ENCODE measurements at regions not wholly inside any gene's neighbourhood (a gene's known extent, or its start where the extent isn't known, plus 50 kb on each side); places are given as distances from the start of the nearest gene placed in this dataset.

DNA sequence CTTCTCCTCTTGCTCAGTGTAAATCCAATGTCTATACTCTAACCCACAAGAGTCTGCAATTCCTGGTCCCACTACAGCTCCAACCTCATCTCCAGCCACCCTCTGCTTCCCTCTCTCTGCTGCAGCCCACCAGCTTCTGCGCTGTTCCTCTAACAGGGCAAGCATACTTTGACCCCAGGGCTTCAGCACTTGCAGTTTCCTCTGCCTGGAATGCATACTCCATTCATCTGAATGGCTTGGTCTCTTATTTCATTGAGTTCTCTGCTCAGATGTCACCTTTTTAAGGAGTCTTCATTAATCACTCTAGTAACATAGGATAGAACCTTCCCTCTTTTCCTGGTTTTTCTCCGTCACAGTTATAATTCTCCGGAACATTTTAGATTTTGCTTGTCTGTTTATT, 141.6 kb downstream of the BUD13 start:
- no peaks in the 10 kb centered on the region for H3K4me1 ChIP-seq
- peaks cover 9% of the 10 kb centered on the region for H3K9me3 Mint-ChIP-seq (ENCODE audit: unreplicated experiment)
- H3K4me3 Mint-ChIP-seq (ENCODE audit: unreplicated experiment) = no peak overlapping the region
- no peak overlapping the region for H3K27ac Mint-ChIP-seq (ENCODE audit: unreplicated experiment)
- intact Hi-C loops (cut with micrococcal nuclease; ENCODE audit: unreplicated experiment) = no loop called here
- DNase-seq = no peak
- peaks cover 6% of the 10 kb centered on the region for H3K9me3 ChIP-seq
- TF ChIP-seq, protein P1, sequence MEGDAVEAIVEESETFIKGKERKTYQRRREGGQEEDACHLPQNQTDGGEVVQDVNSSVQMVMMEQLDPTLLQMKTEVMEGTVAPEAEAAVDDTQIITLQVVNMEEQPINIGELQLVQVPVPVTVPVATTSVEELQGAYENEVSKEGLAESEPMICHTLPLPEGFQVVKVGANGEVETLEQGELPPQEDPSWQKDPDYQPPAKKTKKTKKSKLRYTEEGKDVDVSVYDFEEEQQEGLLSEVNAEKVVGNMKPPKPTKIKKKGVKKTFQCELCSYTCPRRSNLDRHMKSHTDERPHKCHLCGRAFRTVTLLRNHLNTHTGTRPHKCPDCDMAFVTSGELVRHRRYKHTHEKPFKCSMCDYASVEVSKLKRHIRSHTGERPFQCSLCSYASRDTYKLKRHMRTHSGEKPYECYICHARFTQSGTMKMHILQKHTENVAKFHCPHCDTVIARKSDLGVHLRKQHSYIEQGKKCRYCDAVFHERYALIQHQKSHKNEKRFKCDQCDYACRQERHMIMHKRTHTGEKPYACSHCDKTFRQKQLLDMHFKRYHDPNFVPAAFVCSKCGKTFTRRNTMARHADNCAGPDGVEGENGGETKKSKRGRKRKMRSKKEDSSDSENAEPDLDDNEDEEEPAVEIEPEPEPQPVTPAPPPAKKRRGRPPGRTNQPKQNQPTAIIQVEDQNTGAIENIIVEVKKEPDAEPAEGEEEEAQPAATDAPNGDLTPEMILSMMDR (IDR thresholded peaks at IDR 0.05; ENCODE audit: insufficient read depth in 1 of 2, low read depth in 1 of 2, low read length in 1 of 2, severe bottlenecking in 1 of 2, unreplicated experiment in 1 of 2) = no peak
- no peaks in the 10 kb centered on the region for H3K4me1 Mint-ChIP-seq (ENCODE audit: low read depth, unreplicated experiment)
- no TSS peak for BruUV-seq (replicated peaks)
- H3K4me3 ChIP-seq (ENCODE audit: low read depth, low read length) = no peak overlapping the region
- POLR2A ChIA-PET = no interaction called here
- H3K36me3 ChIP-seq (ENCODE audit: control insufficient read depth, insufficient read depth, low read length) = no peaks in the 10 kb centered on the region
- H3K27me3 ChIP-seq (replicated peaks; ENCODE audit: control insufficient read depth, insufficient read depth, low read length) = 0 out of 2 replicates have a peak, but pooled peaks cover 1% of the 10 kb centered on the region
- peaks cover 20% of the 10 kb centered on the region for H3K27me3 Mint-ChIP-seq (ENCODE audit: insufficient read depth, unreplicated experiment)
- CTCF ChIA-PET = no interaction called here
- no peaks in the 10 kb centered on the region for H3K36me3 Mint-ChIP-seq (ENCODE audit: insufficient read depth, unreplicated experiment)

DNA sequence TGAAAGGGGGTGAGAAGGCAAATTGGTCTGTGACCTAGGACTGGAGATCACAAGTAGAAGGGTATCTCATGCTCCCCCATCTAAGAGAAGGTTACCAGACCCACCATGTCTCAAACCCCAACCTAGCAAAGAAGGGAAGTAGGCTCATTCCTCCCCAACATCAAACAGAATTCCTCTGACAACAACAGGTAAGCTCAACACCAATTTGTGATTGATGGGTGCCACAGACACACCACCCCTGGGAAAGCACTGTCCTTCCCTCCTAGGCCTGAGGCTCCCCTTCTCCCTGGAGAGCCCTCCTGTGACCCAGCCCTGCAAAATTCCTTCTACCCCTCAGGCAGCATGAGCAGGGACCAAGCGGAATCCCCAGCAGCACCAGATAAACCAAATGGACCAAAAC, 154.3 kb downstream of the BUD13 start:
- BruUV-seq (replicated peaks) = no TSS peak

DNA sequence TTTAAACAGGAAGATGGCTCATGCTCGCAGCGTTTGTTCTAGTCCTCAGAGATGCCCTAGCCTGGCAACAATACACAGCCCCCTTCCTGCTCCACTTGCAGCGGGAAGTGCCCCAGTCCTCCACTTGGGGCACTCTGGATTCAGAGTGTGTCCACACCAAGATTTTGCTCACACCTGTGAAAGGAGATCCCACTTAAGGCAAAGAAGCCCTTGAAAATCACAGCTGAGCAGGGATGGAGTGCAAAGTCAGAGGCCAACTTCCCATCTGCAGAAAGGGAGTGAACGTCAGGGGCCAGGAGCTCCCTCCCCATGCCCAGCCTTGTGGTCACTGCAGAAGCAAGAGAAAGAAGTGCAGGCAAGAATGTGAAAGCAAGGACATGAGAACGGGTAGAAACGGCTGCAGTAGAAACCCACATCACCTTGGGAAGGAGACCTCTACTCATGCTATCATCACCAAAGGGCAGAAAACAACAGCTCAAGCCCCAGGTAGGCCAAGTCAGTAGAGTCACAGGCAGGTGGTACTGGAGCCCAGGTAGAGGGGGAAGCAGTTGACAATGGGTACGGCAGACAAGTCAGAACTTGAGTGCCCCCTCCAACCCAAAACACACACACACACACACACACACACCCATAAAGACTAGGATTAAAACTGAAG, 157.4 kb downstream of the BUD13 start:
- Histone ChIP-seq H3K36me3 (ENCODE audit: control insufficient read depth, insufficient read depth, low read length) (no peaks in the 10 kb centered on the region), H3K9me3 (no peaks in the 10 kb centered on the region), H3K4me1 (no peaks in the 10 kb centered on the region), H3K4me3 (ENCODE audit: low read depth, low read length) (no peak overlapping the region), H3K27me3 (replicated peaks; ENCODE audit: control insufficient read depth, insufficient read depth, low read length) (peaks cover 1% of the 10 kb centered on the region)
- BruUV-seq (replicated peaks) = no TSS peak
- TF ChIP-seq, protein P1 (IDR thresholded peaks at IDR 0.05; ENCODE audit: insufficient read depth in 1 of 2, low read depth in 1 of 2, low read length in 1 of 2, severe bottlenecking in 1 of 2, unreplicated experiment in 1 of 2) = peak; percentile 32 to 36
- ChIA-PET POLR2A (no interaction called here), CTCF (no interaction called here)
- Mint-ChIP-seq H3K9me3 (ENCODE audit: unreplicated experiment) (no peaks in the 10 kb centered on the region), H3K36me3 (ENCODE audit: insufficient read depth, unreplicated experiment) (no peaks in the 10 kb centered on the region), H3K4me1 (ENCODE audit: low read depth, unreplicated experiment) (no peaks in the 10 kb centered on the region), H3K27ac (ENCODE audit: unreplicated experiment) (no peak overlapping the region), H3K27me3 (ENCODE audit: insufficient read depth, unreplicated experiment) (peaks cover 40% of the 10 kb centered on the region), H3K4me3 (ENCODE audit: unreplicated experiment) (no peak overlapping the region)
- no peak for DNase-seq
- intact Hi-C loops (cut with micrococcal nuclease; ENCODE audit: unreplicated experiment) = no loop called here

More for the DNA sequence above, 154.3 kb downstream of the BUD13 start:
- TF ChIP-seq, protein P1 (IDR thresholded peaks at IDR 0.05; ENCODE audit: insufficient read depth in 1 of 2, low read depth in 1 of 2, low read length in 1 of 2, severe bottlenecking in 1 of 2, unreplicated experiment in 1 of 2) = no peak
- Mint-ChIP-seq H3K4me3 (ENCODE audit: unreplicated experiment) (no peak overlapping the region), H3K27me3 (ENCODE audit: insufficient read depth, unreplicated experiment) (peaks cover 34% of the 10 kb centered on the region), H3K27ac (ENCODE audit: unreplicated experiment) (no peak overlapping the region), H3K36me3 (ENCODE audit: insufficient read depth, unreplicated experiment) (no peaks in the 10 kb centered on the region), H3K4me1 (ENCODE audit: low read depth, unreplicated experiment) (no peaks in the 10 kb centered on the region), H3K9me3 (ENCODE audit: unreplicated experiment) (no peaks in the 10 kb centered on the region)
- H3K36me3 ChIP-seq (ENCODE audit: control insufficient read depth, insufficient read depth, low read length) = no peaks in the 10 kb centered on the region
- intact Hi-C loops (cut with micrococcal nuclease; ENCODE audit: unreplicated experiment) = no loop called here
- DNase-seq = no peak
- no peak overlapping the region for H3K4me3 ChIP-seq (ENCODE audit: low read depth, low read length)
- H3K4me1 ChIP-seq = no peaks in the 10 kb centered on the region
- CTCF ChIA-PET = no interaction called here
- H3K9me3 ChIP-seq = no peaks in the 10 kb centered on the region
- POLR2A ChIA-PET = no interaction called here
- peaks cover 1% of the 10 kb centered on the region; the same call in 1 of the 2 replicates for H3K27me3 ChIP-seq (replicated peaks; ENCODE audit: control insufficient read depth, insufficient read depth, low read length)

Data from Caco-2 (cell line).